ENCODE measurements at regions not wholly inside any gene's neighbourhood (a gene's known extent, or its start where the extent isn't known, plus 50 kb on each side); places are given as distances from the start of the nearest gene placed in this dataset.

GRCh38 chr2:103739186-103739585, 977.4 kb downstream of the TMEM182 start:
- TF ChIP-seq POLR2A (IDR thresholded peaks at IDR 0.05; ENCODE audit: insufficient read depth in 1 of 2, low read depth in 2 of 2, low read length in 2 of 2) (no peak), RNF2 (conservative IDR thresholded peaks at IDR 0.05; ENCODE audit: low read depth) (no peak), SRY (CRISPR knock-in tag; IDR thresholded peaks at IDR 0.05) (no peak), TP53 (CRISPR knock-in tag; conservative IDR thresholded peaks at IDR 0.05) (no peak), ZBTB7A (CRISPR knock-in tag; IDR thresholded peaks at IDR 0.05) (no peak), SALL2 (CRISPR knock-in tag; IDR thresholded peaks at IDR 0.05) (no peak)
- TF ChIP-seq, protein P1, sequence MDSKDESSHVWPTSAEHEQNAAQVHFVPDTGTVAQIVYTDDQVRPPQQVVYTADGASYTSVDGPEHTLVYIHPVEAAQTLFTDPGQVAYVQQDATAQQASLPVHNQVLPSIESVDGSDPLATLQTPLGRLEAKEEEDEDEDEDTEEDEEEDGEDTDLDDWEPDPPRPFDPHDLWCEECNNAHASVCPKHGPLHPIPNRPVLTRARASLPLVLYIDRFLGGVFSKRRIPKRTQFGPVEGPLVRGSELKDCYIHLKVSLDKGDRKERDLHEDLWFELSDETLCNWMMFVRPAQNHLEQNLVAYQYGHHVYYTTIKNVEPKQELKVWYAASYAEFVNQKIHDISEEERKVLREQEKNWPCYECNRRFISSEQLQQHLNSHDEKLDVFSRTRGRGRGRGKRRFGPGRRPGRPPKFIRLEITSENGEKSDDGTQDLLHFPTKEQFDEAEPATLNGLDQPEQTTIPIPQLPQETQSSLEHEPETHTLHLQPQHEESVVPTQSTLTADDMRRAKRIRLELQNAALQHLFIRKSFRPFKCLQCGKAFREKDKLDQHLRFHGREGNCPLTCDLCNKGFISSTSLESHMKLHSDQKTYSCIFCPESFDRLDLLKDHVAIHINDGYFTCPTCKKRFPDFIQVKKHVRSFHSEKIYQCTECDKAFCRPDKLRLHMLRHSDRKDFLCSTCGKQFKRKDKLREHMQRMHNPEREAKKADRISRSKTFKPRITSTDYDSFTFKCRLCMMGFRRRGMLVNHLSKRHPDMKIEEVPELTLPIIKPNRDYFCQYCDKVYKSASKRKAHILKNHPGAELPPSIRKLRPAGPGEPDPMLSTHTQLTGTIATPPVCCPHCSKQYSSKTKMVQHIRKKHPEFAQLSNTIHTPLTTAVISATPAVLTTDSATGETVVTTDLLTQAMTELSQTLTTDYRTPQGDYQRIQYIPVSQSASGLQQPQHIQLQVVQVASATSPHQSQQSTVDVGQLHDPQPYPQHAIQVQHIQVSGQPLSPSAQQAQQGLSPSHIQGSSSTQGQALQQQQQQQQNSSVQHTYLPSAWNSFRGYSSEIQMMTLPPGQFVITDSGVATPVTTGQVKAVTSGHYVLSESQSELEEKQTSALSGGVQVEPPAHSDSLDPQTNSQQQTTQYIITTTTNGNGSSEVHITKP (CRISPR knock-in tag; IDR thresholded peaks at IDR 0.05; ENCODE audit: low read depth) = no peak

All from HepG2 (cell line).